Spinal cord (tissue), 9 donors: ENCODE measurements at regions not wholly inside any gene's neighbourhood (a gene's known extent, or its start where the extent isn't known, plus 50 kb on each side); places are given as distances from the start of the nearest gene placed in this dataset.
A peak's percentile ranks its signal among the peaks of the same experiment; 100 is the strongest.

Source experiments
- DNase-seq, 6 donors: peaks; one replicate each; pipeline versions ENCODE4 v3.0.0 to v3.0.0-alpha.2; 2013 to 2015; ENCODE audit warnings: low spot score in 6 of 6, low read depth in 4 of 6
- H3K27ac ChIP-seq: one replicate; pipeline ENCODE4 v1.5.1; 2013; ENCODE audit warnings: low read depth, low read length, control low read depth
- H3K27me3 ChIP-seq: one replicate; pipeline ENCODE4 v1.6.1; 2013; ENCODE audit warnings: low read length; ENCODE audit not compliant: control insufficient read depth, insufficient read depth
- H3K36me3 ChIP-seq: one replicate; pipeline ENCODE4 v1.6.1; 2013; ENCODE audit warnings: low read length; ENCODE audit not compliant: control insufficient read depth, insufficient read depth
- H3K4me1 ChIP-seq: one replicate; pipeline ENCODE4 v1.6.1; 2013; ENCODE audit warnings: low read length; ENCODE audit not compliant: control insufficient read depth, insufficient read depth
- H3K4me3 ChIP-seq: one replicate; pipeline ENCODE4 v1.5.1; 2013; ENCODE audit warnings: low read depth, low read length, control low read depth
- H3K9me3 ChIP-seq: one replicate; pipeline ENCODE4 v1.6.1; 2013; ENCODE audit warnings: low read length; ENCODE audit not compliant: control insufficient read depth, insufficient read depth
- WGBS: methylation state at CpG from one replicate; pipeline ENCODE4 v1.1.5; 2013; ENCODE audit warnings: missing lambda C conversion rate; ENCODE audit not compliant: insufficient coverage; 5-methylcytosine and 5-hydroxymethylcytosine counted together
- donor health status: healthy.

GRCh38 chr1:229023651-229024300 is 247.1 kb upstream of the RAB4A start:
- no peak overlapping the region for H3K27ac ChIP-seq
- H3K36me3 ChIP-seq = no peaks in the 10 kb centered on the region
- peak in 2 of 6 donors; percentile 17 to 65 for DNase-seq
- H3K9me3 ChIP-seq = no peaks in the 10 kb centered on the region
- no peak overlapping the region for H3K4me3 ChIP-seq
- WGBS = 72% methylated on average over 10 of the region's 11 CpGs
- H3K4me1 ChIP-seq = peaks cover 35% of the 10 kb centered on the region
- no peaks in the 10 kb centered on the region for H3K27me3 ChIP-seq

- Histone ChIP-seq H3K27me3 (no peaks in the 10 kb centered on the region), H3K36me3 (no peaks in the 10 kb centered on the region), H3K4me1 (peaks cover 39% of the 10 kb centered on the region), H3K27ac (no peak overlapping the region), H3K4me3 (no peak overlapping the region), H3K9me3 (no peaks in the 10 kb centered on the region)
- 95% methylated on average over 13 of the region's 13 CpGs for WGBS
- no peak for DNase-seq
These were observed 246.3 kb upstream of the RAB4A start for GRCh38 chr1:229024528-229025130.

- H3K4me3 ChIP-seq = no peak overlapping the region
- H3K27ac ChIP-seq = no peak overlapping the region
- no peak for DNase-seq
These were observed 245.3 kb upstream of the RAB4A start for GRCh38 chr1:229025576-229025975.

GRCh38 chr1:229027158-229027557 is 243.8 kb upstream of the RAB4A start:
- 78% methylated on average over 5 of the region's 5 CpGs for WGBS
- Histone ChIP-seq H3K27me3 (no peaks in the 10 kb centered on the region), H3K9me3 (no peaks in the 10 kb centered on the region), H3K36me3 (no peaks in the 10 kb centered on the region), H3K27ac (no peak overlapping the region), H3K4me3 (no peak overlapping the region), H3K4me1 (peaks cover 48% of the 10 kb centered on the region)
- no peak for DNase-seq

More at GRCh38 chr1:229025576-229025975, 245.3 kb upstream of the RAB4A start:
- 75% methylated on average over 1 of the region's 2 CpGs for WGBS
- Histone ChIP-seq H3K4me1 (peaks cover 40% of the 10 kb centered on the region), H3K27me3 (no peaks in the 10 kb centered on the region), H3K36me3 (no peaks in the 10 kb centered on the region), H3K9me3 (no peaks in the 10 kb centered on the region)

DNA sequence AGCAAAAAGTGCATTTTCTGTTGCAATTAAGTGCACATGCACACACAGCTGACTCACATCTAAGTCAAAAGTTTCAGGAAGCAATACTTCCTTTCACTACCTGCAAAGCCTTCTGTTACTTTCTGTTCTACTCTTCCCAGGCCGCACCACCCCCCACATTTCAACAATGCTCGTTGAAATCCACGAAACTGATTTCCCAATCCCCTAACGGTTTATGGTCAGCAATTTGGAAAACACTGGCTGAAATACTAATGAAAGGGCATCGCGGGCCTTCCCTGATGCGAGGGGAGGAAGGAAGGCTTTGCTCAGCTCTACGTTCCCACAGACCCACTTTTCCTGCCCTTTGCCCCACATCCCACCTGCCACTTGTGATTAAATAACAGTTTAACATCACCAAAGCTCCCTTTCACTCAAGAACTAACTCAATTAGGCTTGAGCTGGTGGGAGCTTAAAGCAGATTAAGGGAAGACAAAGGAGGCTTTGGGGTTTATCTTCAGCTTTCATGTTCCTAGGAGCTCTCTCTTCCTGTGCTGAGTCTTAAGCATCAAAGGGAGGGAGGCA is 243.2 kb upstream of the RAB4A start:
- Histone ChIP-seq H3K27me3 (no peaks in the 10 kb centered on the region), H3K9me3 (no peaks in the 10 kb centered on the region), H3K27ac (peak overlapping the region; percentile 25), H3K4me1 (peaks cover 45% of the 10 kb centered on the region), H3K4me3 (no peak overlapping the region), H3K36me3 (no peaks in the 10 kb centered on the region)
- peak in 2 of 6 donors; percentile 18 to 36 for DNase-seq
- 40% methylated on average over 2 of the region's 8 CpGs for WGBS

DNA sequence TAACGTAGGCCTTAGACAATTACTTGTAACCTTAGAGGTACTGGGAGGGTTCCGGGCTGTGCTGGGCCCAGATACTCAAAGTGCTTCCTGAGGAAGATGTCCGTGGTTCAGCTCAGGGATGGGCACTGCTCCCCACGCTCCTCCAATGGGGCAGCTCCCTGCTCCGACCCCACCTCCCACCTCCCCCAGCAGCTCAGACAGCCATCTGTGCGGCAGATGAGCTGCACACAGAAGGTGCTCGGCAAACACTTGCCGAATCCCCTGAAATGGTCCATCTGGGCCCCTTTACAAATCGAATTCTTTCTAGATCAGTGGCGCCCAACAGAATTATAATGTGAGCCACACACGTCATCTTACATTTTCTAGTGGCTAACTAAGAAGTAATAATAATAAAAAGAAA is 242.4 kb upstream of the RAB4A start:
- Histone ChIP-seq H3K27me3 (no peaks in the 10 kb centered on the region), H3K4me1 (peaks cover 41% of the 10 kb centered on the region), H3K9me3 (no peaks in the 10 kb centered on the region), H3K4me3 (no peak overlapping the region), H3K36me3 (no peaks in the 10 kb centered on the region), H3K27ac (no peak overlapping the region)
- DNase-seq = peak in 2 of 6 donors; percentile 67 to 90
- WGBS = 47% methylated on average over 7 of the region's 11 CpGs

GRCh38 chr1:229028987-229029878 is 241.7 kb upstream of the RAB4A start:
- WGBS = 75% methylated on average over 6 of the region's 10 CpGs
- H3K9me3 ChIP-seq = no peaks in the 10 kb centered on the region
- H3K27ac ChIP-seq = no peak overlapping the region
- no peaks in the 10 kb centered on the region for H3K36me3 ChIP-seq
- DNase-seq = peak in 2 of 6 donors; percentile 62 to 67
- H3K27me3 ChIP-seq = no peaks in the 10 kb centered on the region
- no peak overlapping the region for H3K4me3 ChIP-seq
- H3K4me1 ChIP-seq = peaks cover 35% of the 10 kb centered on the region

DNA sequence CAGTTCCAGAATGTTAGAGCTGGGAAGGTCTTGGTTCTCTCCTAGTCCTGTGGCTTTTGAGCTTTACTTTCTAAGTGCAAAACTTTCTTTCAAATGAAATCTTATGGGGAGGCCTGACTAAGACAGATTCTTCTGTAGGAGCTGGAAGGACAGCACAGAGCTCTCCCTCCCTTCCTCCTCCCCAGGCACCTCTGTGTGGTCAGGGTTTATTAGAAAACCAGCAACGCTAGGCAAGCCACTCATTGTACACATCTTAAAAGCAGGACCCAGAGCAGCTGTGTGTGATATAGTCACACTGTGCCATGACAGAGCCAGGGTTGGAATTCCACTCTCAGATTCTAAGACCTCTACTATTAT is 241.1 kb upstream of the RAB4A start:
- no peaks in the 10 kb centered on the region for H3K9me3 ChIP-seq
- no peak overlapping the region for H3K4me3 ChIP-seq
- H3K27ac ChIP-seq = no peak overlapping the region
- no peaks in the 10 kb centered on the region for H3K36me3 ChIP-seq
- WGBS = no CpG with 5 or more reads among the region's 1 CpG
- no peak for DNase-seq
- no peaks in the 10 kb centered on the region for H3K27me3 ChIP-seq
- H3K4me1 ChIP-seq = peaks cover 29% of the 10 kb centered on the region

DNA sequence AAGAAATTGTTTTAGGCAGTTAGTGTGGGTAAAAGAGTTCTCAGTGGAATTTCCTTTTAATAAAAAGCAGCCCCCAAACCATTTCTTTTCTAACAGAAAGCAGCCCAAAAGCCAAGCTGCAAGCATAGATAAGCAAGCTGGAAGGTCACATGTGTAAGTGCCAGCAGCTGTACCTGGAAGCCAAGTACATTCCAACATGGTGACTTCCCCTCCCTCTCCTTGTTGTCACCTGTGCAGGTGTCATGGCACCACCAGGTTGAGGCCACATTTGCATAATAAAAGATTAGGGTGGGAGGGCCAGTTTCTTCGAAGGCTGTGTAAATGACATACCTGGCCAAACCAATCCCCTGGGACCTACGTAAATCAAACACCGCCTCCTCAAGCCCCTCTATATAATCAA is 240.3 kb upstream of the RAB4A start:
- H3K27ac ChIP-seq = no peak overlapping the region
- no peak for DNase-seq
- no peaks in the 10 kb centered on the region for H3K9me3 ChIP-seq
- peaks cover 22% of the 10 kb centered on the region for H3K4me1 ChIP-seq
- H3K36me3 ChIP-seq = no peaks in the 10 kb centered on the region
- H3K27me3 ChIP-seq = no peaks in the 10 kb centered on the region
- no peak overlapping the region for H3K4me3 ChIP-seq
- 100% methylated on average over 1 of the region's 3 CpGs for WGBS
